ENCODE measurements at regions not wholly inside any gene's neighbourhood (a gene's known extent, or its start where the extent isn't known, plus 50 kb on each side); places are given as distances from the start of the nearest gene placed in this dataset.
A peak's percentile ranks its signal among the peaks of the same experiment; 100 is the strongest.

DNA sequence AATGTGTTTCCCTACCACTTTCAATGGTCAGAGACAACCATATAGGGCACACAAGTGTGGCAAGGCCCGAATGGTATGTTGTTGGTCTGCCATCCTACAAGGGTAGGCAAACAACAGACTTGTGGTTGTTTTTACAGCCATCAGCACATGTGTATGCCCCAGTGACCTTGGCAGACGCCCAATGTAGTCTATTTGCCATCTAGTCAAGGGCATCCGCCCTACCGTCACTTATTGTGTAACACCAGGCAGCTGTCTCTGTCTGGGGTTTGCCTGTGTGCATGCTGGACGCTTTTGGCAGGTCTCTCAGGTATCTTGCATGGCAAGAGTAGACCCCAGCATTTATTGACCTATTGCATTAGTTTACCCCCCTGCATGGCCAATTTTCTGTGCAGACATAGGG lies 1145.5 kb upstream of the POU3F4 start:
- Histone ChIP-seq H3K27me3 (replicated peaks; ENCODE audit: insufficient read depth) (no peaks in the 10 kb centered on the region), H3K4me3 (no peak overlapping the region), H3K36me3 (no peaks in the 10 kb centered on the region), H3K4me1 (replicated peaks) (no peaks in the 10 kb centered on the region), H3K9me3 (no peaks in the 10 kb centered on the region), H3K27ac (no peak overlapping the region)
- DNase-seq (ENCODE audit: low spot score), result no peak
- intact Hi-C loops (cut with DNase I), result no loop called here
- WGBS, result 88% methylated on average over 5 of the region's 5 CpGs
- TF ChIP-seq POLR2AphosphoS5 (IDR thresholded peaks at IDR 0.05), result no peak
- TF ChIP-seq, protein P1, sequence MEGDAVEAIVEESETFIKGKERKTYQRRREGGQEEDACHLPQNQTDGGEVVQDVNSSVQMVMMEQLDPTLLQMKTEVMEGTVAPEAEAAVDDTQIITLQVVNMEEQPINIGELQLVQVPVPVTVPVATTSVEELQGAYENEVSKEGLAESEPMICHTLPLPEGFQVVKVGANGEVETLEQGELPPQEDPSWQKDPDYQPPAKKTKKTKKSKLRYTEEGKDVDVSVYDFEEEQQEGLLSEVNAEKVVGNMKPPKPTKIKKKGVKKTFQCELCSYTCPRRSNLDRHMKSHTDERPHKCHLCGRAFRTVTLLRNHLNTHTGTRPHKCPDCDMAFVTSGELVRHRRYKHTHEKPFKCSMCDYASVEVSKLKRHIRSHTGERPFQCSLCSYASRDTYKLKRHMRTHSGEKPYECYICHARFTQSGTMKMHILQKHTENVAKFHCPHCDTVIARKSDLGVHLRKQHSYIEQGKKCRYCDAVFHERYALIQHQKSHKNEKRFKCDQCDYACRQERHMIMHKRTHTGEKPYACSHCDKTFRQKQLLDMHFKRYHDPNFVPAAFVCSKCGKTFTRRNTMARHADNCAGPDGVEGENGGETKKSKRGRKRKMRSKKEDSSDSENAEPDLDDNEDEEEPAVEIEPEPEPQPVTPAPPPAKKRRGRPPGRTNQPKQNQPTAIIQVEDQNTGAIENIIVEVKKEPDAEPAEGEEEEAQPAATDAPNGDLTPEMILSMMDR (IDR thresholded peaks at IDR 0.05), result no peak
- no peak for TF ChIP-seq POLR2A (IDR thresholded peaks at IDR 0.05)

DNA sequence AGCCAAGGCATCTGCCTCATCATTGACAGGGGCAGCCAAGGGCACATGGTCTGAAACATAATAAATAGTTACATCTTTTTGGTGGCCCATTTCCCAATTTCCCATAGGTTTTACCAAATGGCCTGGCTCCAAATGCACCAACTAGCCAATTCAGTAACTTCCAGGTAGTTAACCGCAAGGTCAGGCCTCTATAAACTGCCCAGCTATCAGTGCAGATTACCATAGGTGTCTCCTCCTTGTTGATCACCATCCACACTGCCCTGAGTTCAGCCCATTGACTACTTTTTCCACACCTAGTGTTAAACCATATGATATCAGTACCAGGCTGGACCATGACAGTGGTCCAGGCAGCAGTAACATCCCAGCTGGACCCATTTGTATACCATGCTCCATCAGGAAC lies 1145.1 kb upstream of the POU3F4 start:
- 93% methylated on average over 1 of the region's 1 CpG for WGBS
- intact Hi-C loops (cut with DNase I), result no loop called here
- Histone ChIP-seq H3K4me3 (no peak overlapping the region), H3K4me1 (replicated peaks) (no peaks in the 10 kb centered on the region), H3K27me3 (replicated peaks; ENCODE audit: insufficient read depth) (no peaks in the 10 kb centered on the region), H3K9me3 (no peaks in the 10 kb centered on the region), H3K27ac (no peak overlapping the region), H3K36me3 (no peaks in the 10 kb centered on the region)
- no peak for DNase-seq (ENCODE audit: low spot score)
- TF ChIP-seq POLR2A (IDR thresholded peaks at IDR 0.05), result no peak
- TF ChIP-seq, protein P1 (IDR thresholded peaks at IDR 0.05), result no peak

DNA sequence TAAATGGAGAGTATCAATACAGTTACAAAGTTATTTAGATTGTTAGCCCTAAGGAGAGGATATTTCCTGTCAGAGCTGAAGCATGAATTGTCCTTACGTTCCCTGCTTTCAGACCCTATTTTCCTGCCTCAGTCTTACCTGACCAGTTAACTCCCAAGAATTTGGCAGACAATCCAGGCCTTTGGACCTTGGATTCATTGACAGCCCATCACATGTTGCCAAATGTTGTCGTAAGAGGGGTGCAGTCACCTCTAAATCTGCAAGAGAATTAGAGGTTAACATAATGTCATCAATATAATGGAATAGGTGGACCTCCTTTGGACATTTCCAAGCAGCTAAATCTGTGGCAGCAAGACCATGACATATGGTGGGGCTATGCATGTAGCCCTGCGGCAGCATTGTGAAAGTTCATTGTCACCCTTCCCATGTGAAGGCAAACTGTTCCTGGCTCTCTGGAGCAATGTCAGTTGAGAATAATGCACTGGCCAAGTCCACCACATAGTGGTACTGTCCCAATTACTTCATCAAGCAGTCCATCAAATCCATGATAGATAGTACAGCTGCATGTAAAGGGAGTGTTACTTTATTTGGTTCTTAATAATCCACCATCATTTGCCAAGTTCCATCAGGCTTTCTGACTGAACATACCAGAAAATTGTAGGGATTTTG lies 1137.0 kb upstream of the POU3F4 start:
- Histone ChIP-seq H3K36me3 (no peaks in the 10 kb centered on the region), H3K27me3 (replicated peaks; ENCODE audit: insufficient read depth) (no peaks in the 10 kb centered on the region), H3K4me3 (no peak overlapping the region), H3K9me3 (no peaks in the 10 kb centered on the region), H3K4me1 (replicated peaks) (no peaks in the 10 kb centered on the region), H3K27ac (no peak overlapping the region)
- intact Hi-C loops (cut with DNase I), result no loop called here
- no peak for DNase-seq (ENCODE audit: low spot score)
- TF ChIP-seq POLR2A (IDR thresholded peaks at IDR 0.05), result no peak
- TF ChIP-seq, protein P1 (IDR thresholded peaks at IDR 0.05), result no peak
- no peak for TF ChIP-seq POLR2AphosphoS5 (IDR thresholded peaks at IDR 0.05)
- WGBS, result 95% methylated on average over 3 of the region's 3 CpGs

DNA sequence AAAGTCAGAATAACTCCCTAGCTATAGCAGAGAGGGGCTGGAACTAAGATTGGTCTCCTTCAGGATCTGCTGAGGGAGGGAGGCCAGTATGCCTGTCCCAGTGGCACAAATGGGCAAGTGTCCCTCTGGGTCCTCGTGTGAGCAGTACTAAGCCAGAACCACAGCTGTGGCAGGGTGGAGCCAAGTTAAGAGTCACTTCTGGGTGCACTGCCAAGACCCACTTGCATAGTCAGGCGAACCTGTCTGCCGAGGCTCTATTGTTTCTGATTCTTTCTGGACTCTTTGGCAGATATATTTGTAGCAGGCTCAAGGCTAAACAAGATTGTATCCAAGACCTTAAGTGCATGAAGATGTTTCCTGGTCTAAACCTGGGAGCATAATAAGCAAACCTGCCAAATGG lies 1123.7 kb upstream of the POU3F4 start:
- intact Hi-C loops (cut with DNase I), result no loop called here
- Histone ChIP-seq H3K4me1 (replicated peaks) (no peaks in the 10 kb centered on the region), H3K9me3 (no peaks in the 10 kb centered on the region), H3K27ac (no peak overlapping the region), H3K27me3 (replicated peaks; ENCODE audit: insufficient read depth) (no peaks in the 10 kb centered on the region), H3K4me3 (no peak overlapping the region), H3K36me3 (no peaks in the 10 kb centered on the region)
- no peak for TF ChIP-seq POLR2AphosphoS5 (IDR thresholded peaks at IDR 0.05)
- TF ChIP-seq, protein P1 (IDR thresholded peaks at IDR 0.05), result no peak
- TF ChIP-seq POLR2A (IDR thresholded peaks at IDR 0.05), result no peak
- 47% methylated on average over 3 of the region's 3 CpGs for WGBS
- DNase-seq (ENCODE audit: low spot score), result peak; percentile 12

DNA sequence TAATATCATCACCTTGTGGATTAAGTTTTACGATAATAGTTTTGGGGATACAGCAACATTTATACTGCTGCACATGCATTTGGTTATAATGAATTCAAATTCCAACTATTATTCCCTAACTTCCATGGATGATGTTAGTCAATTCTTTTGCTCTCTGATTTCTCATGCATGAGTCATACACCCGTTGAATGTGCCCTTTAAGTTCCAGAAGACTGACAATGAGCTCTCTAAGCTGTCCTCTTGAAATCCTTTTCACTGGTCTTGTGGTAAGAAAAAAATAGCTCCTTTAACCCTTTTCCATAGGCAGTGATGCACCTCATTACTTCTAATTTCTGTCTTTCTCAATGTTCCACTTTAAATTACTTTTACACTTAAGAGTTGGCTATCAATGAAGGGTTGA lies 1095.2 kb upstream of the POU3F4 start:
- intact Hi-C loops (cut with DNase I), result no loop called here

More for the DNA sequence above, 1095.2 kb upstream of the POU3F4 start:
- TF ChIP-seq, protein P1 (IDR thresholded peaks at IDR 0.05), result no peak
- H3K4me1 ChIP-seq (replicated peaks), result no peaks in the 10 kb centered on the region
- no peak overlapping the region for H3K4me3 ChIP-seq
- H3K27ac ChIP-seq, result no peak overlapping the region
- H3K9me3 ChIP-seq, result no peaks in the 10 kb centered on the region
- no peak for DNase-seq (ENCODE audit: low spot score)
- 59% methylated on average over 2 of the region's 2 CpGs for WGBS
- H3K27me3 ChIP-seq (replicated peaks; ENCODE audit: insufficient read depth), result no peaks in the 10 kb centered on the region
- no peaks in the 10 kb centered on the region for H3K36me3 ChIP-seq
